Activated gamma-delta T cell treated with anti-CD3 and anti-CD28 coated beads, Interleukin-2, amount 50 U/mL, for 16 hours (primary cell): ENCODE measurements at regions not wholly inside any gene's neighbourhood (a gene's known extent, or its start where the extent isn't known, plus 50 kb on each side); places are given as distances from the start of the nearest gene placed in this dataset.

Experiments
- DNase-seq: peaks from one replicate; pipeline ENCODE4 v3.0.0-alpha.2; 2020; ENCODE audit warnings: low read depth

- DNase-seq, result no peak
Measured at GRCh38 chr7:25996006-25996408, 156.0 kb upstream of the NFE2L3 start.

GRCh38 chr7:25998499-25998898 is 153.5 kb upstream of the NFE2L3 start:
- DNase-seq, result no peak

- DNase-seq, result no peak
Measured at GRCh38 chr7:26000841-26001240, 151.2 kb upstream of the NFE2L3 start.

GRCh38 chr7:26001662-26002244 is 150.2 kb upstream of the NFE2L3 start:
- DNase-seq, result no peak

GRCh38 chr7:26005683-26006410 is 146.2 kb upstream of the NFE2L3 start:
- DNase-seq, result no peak

- no peak for DNase-seq
Measured at GRCh38 chr7:26006426-26006825, 145.6 kb upstream of the NFE2L3 start.

GRCh38 chr7:26007510-26007909 is 144.5 kb upstream of the NFE2L3 start:
- DNase-seq, result no peak

- no peak for DNase-seq
Measured at GRCh38 chr7:26008428-26008827, 143.6 kb upstream of the NFE2L3 start.

GRCh38 chr7:26011039-26011696 is 140.8 kb upstream of the NFE2L3 start:
- DNase-seq, result no peak

- DNase-seq, result no peak
Measured at GRCh38 chr7:26013551-26014083, 138.4 kb upstream of the NFE2L3 start.

GRCh38 chr7:26022982-26023381 is 129.0 kb upstream of the NFE2L3 start:
- no peak for DNase-seq

GRCh38 chr7:26029911-26030310 is 122.1 kb upstream of the NFE2L3 start:
- no peak for DNase-seq

GRCh38 chr7:26034391-26034790 is 117.6 kb upstream of the NFE2L3 start:
- DNase-seq, result no peak

- DNase-seq, result no peak
Measured at GRCh38 chr7:26035552-26035951, 116.4 kb upstream of the NFE2L3 start.

GRCh38 chr7:26036092-26036491 is 115.9 kb upstream of the NFE2L3 start:
- no peak for DNase-seq

GRCh38 chr7:26038201-26038990 is 113.6 kb upstream of the NFE2L3 start:
- no peak for DNase-seq

GRCh38 chr7:26040085-26040484 is 111.9 kb upstream of the NFE2L3 start:
- no peak for DNase-seq

- DNase-seq, result no peak
Measured at GRCh38 chr7:26042237-26042636, 109.8 kb upstream of the NFE2L3 start.

GRCh38 chr7:26043801-26044200 is 108.2 kb upstream of the NFE2L3 start:
- no peak for DNase-seq

GRCh38 chr7:26044320-26044719 is 107.7 kb upstream of the NFE2L3 start:
- DNase-seq, result no peak

- DNase-seq, result no peak
Measured at GRCh38 chr7:26046150-26046549, 105.8 kb upstream of the NFE2L3 start.

GRCh38 chr7:26046878-26047277 is 105.1 kb upstream of the NFE2L3 start:
- no peak for DNase-seq
